ENCODE measurements at regions not wholly inside any gene's neighbourhood (a gene's known extent, or its start where the extent isn't known, plus 50 kb on each side); places are given as distances from the start of the nearest gene placed in this dataset.
"Not testable (repeated sequence)": the region's sequence is repeated elsewhere in the genome, so short reads cannot be mapped to it uniquely, and the experiment has no call there.

- Histone ChIP-seq H3K36me3 (ENCODE audit: insufficient read depth, low read length) (no peaks in the 10 kb centered on the region), H3K4me1 (ENCODE audit: insufficient read depth, low read length) (no peaks in the 10 kb centered on the region), H3K79me2 (ENCODE audit: insufficient read depth, low read length) (no peaks in the 10 kb centered on the region), H3K4me3 (ENCODE audit: insufficient read depth, low read length) (no peak overlapping the region), H4K20me1 (ENCODE audit: insufficient read depth, low read length) (no peaks in the 10 kb centered on the region), H3K9me3 (ENCODE audit: low read depth, low read length) (no peaks in the 10 kb centered on the region), H3K4me2 (ENCODE audit: insufficient read depth, low read length) (no peak overlapping the region), H3K27me3 (ENCODE audit: insufficient read depth, low read length) (no peaks in the 10 kb centered on the region), H2AFZ (ENCODE audit: low read length) (no peak overlapping the region), H3K27ac (ENCODE audit: low read depth, low read length) (no peak overlapping the region)
- TF ChIP-seq, protein P1, sequence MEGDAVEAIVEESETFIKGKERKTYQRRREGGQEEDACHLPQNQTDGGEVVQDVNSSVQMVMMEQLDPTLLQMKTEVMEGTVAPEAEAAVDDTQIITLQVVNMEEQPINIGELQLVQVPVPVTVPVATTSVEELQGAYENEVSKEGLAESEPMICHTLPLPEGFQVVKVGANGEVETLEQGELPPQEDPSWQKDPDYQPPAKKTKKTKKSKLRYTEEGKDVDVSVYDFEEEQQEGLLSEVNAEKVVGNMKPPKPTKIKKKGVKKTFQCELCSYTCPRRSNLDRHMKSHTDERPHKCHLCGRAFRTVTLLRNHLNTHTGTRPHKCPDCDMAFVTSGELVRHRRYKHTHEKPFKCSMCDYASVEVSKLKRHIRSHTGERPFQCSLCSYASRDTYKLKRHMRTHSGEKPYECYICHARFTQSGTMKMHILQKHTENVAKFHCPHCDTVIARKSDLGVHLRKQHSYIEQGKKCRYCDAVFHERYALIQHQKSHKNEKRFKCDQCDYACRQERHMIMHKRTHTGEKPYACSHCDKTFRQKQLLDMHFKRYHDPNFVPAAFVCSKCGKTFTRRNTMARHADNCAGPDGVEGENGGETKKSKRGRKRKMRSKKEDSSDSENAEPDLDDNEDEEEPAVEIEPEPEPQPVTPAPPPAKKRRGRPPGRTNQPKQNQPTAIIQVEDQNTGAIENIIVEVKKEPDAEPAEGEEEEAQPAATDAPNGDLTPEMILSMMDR (IDR thresholded peaks at IDR 0.05; ENCODE audit: extremely low read depth, low read depth, low read length): no peak
- DNase-seq (ENCODE audit: insufficient read length, low spot score, missing footprints): no peak
Observed at GRCh38 chrX:1700757-1701156, 85.9 kb downstream of the ASMT start.

DNA sequence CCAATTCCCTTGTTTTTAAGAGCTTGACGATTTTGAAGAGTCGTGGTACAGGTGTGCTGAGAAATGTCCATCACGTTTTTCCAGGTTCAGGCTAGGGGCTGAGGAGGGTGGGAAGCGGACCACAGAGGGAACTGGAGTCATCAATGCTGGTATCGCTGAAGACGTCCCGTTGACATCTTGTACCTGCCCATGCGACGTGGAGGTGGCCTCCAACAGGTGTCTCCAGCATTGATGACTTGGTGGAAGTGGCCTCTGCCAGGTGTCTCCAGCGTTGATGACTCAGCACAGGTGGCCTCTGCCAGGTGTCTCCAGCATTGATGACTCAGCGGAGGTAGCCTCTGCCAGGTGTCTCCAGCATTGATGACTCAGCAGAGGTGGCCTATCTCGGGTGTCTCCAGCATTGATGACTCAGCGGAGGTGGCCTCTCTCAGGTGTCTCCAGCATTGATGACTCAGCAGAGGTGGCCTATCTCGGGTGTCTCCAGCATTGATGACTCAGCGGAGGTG lies 86.6 kb downstream of the ASMT start:
- H3K27ac ChIP-seq (ENCODE audit: low read depth, low read length); H4K20me1 ChIP-seq (ENCODE audit: insufficient read depth, low read length); H3K79me2 ChIP-seq (ENCODE audit: insufficient read depth, low read length); DNase-seq (ENCODE audit: insufficient read length, low spot score, missing footprints); H2AFZ ChIP-seq (ENCODE audit: low read length); H3K4me3 ChIP-seq (ENCODE audit: insufficient read depth, low read length); H3K27me3 ChIP-seq (ENCODE audit: insufficient read depth, low read length); H3K4me2 ChIP-seq (ENCODE audit: insufficient read depth, low read length); H3K36me3 ChIP-seq (ENCODE audit: insufficient read depth, low read length); H3K4me1 ChIP-seq (ENCODE audit: insufficient read depth, low read length); H3K9me3 ChIP-seq (ENCODE audit: low read depth, low read length): not testable (repeated sequence)

- not testable (repeated sequence) for H3K4me1 ChIP-seq (ENCODE audit: insufficient read depth, low read length); H2AFZ ChIP-seq (ENCODE audit: low read length); DNase-seq (ENCODE audit: insufficient read length, low spot score, missing footprints); H3K9me3 ChIP-seq (ENCODE audit: low read depth, low read length); H3K36me3 ChIP-seq (ENCODE audit: insufficient read depth, low read length); H3K4me2 ChIP-seq (ENCODE audit: insufficient read depth, low read length); H3K27ac ChIP-seq (ENCODE audit: low read depth, low read length); H3K79me2 ChIP-seq (ENCODE audit: insufficient read depth, low read length); H4K20me1 ChIP-seq (ENCODE audit: insufficient read depth, low read length); H3K4me3 ChIP-seq (ENCODE audit: insufficient read depth, low read length); H3K27me3 ChIP-seq (ENCODE audit: insufficient read depth, low read length)
Observed at GRCh38 chrX:1702142-1702541, 87.3 kb downstream of the ASMT start.

DNA sequence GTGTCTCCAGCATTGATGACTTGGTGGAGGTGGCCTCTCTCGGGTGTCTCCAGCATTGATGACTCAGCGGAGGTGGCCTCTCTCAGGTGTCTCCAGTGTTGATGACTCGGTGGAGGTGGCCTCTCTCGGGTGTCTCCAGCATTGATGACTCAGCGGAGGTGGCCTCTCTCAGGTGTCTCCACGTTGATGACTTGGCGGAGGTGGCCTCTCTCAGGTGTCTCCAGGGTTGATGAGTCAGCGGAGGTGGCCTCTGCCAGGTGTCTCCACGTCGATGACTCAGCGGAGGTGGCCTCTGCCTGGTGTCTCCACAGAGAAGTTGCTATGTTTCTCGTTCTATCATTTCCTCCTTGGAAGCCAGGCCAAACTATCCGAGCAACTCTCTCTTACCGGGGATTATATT lies 87.7 kb downstream of the ASMT start:
- not testable (repeated sequence) for H3K9me3 ChIP-seq (ENCODE audit: low read depth, low read length); H3K4me2 ChIP-seq (ENCODE audit: insufficient read depth, low read length); H3K36me3 ChIP-seq (ENCODE audit: insufficient read depth, low read length); H3K27me3 ChIP-seq (ENCODE audit: insufficient read depth, low read length); H3K79me2 ChIP-seq (ENCODE audit: insufficient read depth, low read length); H4K20me1 ChIP-seq (ENCODE audit: insufficient read depth, low read length); H2AFZ ChIP-seq (ENCODE audit: low read length); H3K4me1 ChIP-seq (ENCODE audit: insufficient read depth, low read length); H3K27ac ChIP-seq (ENCODE audit: low read depth, low read length); H3K4me3 ChIP-seq (ENCODE audit: insufficient read depth, low read length); DNase-seq (ENCODE audit: insufficient read length, low spot score, missing footprints)

GRCh38 chrX:1709277-1709676 lies 94.4 kb downstream of the ASMT start:
- not testable (repeated sequence) for H4K20me1 ChIP-seq (ENCODE audit: insufficient read depth, low read length); H3K4me2 ChIP-seq (ENCODE audit: insufficient read depth, low read length); H3K9me3 ChIP-seq (ENCODE audit: low read depth, low read length); H3K79me2 ChIP-seq (ENCODE audit: insufficient read depth, low read length); DNase-seq (ENCODE audit: insufficient read length, low spot score, missing footprints); H2AFZ ChIP-seq (ENCODE audit: low read length); H3K36me3 ChIP-seq (ENCODE audit: insufficient read depth, low read length); H3K4me1 ChIP-seq (ENCODE audit: insufficient read depth, low read length); H3K4me3 ChIP-seq (ENCODE audit: insufficient read depth, low read length); H3K27ac ChIP-seq (ENCODE audit: low read depth, low read length); H3K27me3 ChIP-seq (ENCODE audit: insufficient read depth, low read length)

DNA sequence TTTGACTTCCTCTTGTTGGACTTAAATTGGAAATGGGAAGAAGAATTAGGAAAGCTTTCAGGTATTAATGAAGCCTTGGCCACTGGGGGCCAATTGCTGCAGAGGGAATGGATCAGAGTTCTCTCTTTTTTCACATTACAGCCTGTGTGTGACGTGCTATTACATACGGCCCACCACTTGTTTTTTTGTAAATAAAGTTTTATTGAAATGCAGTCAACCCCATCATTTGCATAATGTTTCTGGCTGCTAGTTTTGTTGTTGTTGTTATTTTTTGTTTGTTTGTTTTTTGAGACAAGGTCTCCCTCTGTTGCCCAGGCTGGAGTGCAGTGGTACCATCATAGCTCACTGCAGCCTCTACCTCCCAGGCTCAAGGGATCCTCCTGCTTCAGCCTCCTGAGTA lies 98.4 kb downstream of the ASMT start:
- H4K20me1 ChIP-seq (ENCODE audit: insufficient read depth, low read length): no peaks in the 10 kb centered on the region
- no peaks in the 10 kb centered on the region for H3K9me3 ChIP-seq (ENCODE audit: low read depth, low read length)
- H3K36me3 ChIP-seq (ENCODE audit: insufficient read depth, low read length): no peaks in the 10 kb centered on the region
- no peak overlapping the region for H3K4me2 ChIP-seq (ENCODE audit: insufficient read depth, low read length)
- TF ChIP-seq, protein P1 (IDR thresholded peaks at IDR 0.05; ENCODE audit: extremely low read depth, low read depth, low read length): no peak
- H3K27me3 ChIP-seq (ENCODE audit: insufficient read depth, low read length): no peaks in the 10 kb centered on the region
- H2AFZ ChIP-seq (ENCODE audit: low read length): no peak overlapping the region
- H3K4me3 ChIP-seq (ENCODE audit: insufficient read depth, low read length): no peak overlapping the region
- H3K4me1 ChIP-seq (ENCODE audit: insufficient read depth, low read length): no peaks in the 10 kb centered on the region
- H3K27ac ChIP-seq (ENCODE audit: low read depth, low read length): no peak overlapping the region
- no peak for DNase-seq (ENCODE audit: insufficient read length, low spot score, missing footprints)
- no peaks in the 10 kb centered on the region for H3K79me2 ChIP-seq (ENCODE audit: insufficient read depth, low read length)
